HUES6 (cell line): ENCODE measurements at regions not wholly inside any gene's neighbourhood (a gene's known extent, or its start where the extent isn't known, plus 50 kb on each side); places are given as distances from the start of the nearest gene placed in this dataset.
"Not testable (repeated sequence)": the region's sequence is repeated elsewhere in the genome, so short reads cannot be mapped to it uniquely, and the experiment has no call there.

Experiments used
- H3K27ac ChIP-seq: 2 replicates; pipeline ENCODE4 v1.7.0; 2013; ENCODE audit warnings: low read depth, mild to moderate bottlenecking, low read length, inconsistent platforms
- H3K27me3 ChIP-seq: 2 replicates; pipeline ENCODE4 v1.6.1; 2013; ENCODE audit warnings: low read length; ENCODE audit not compliant: control insufficient read depth, insufficient read depth
- H3K36me3 ChIP-seq: 2 replicates; pipeline ENCODE4 v1.6.1; 2013; ENCODE audit warnings: low read length; ENCODE audit not compliant: control insufficient read depth, insufficient read depth
- H3K4me1 ChIP-seq: 2 replicates; pipeline ENCODE4 v1.6.1; 2013; ENCODE audit warnings: low read length; ENCODE audit not compliant: control insufficient read depth, insufficient read depth
- H3K4me3 ChIP-seq: 2 replicates; pipeline ENCODE4 v1.5.1; 2013; ENCODE audit warnings: low read depth, low read length
- H3K9ac ChIP-seq: one replicate; pipeline ENCODE4 v1.6.1; 2013; ENCODE audit warnings: mild to moderate bottlenecking, low read length
- H3K9me3 ChIP-seq: 2 replicates; pipeline ENCODE4 v1.6.1; 2013; ENCODE audit warnings: low read depth, low read length; ENCODE audit not compliant: control insufficient read depth, insufficient read depth

DNA sequence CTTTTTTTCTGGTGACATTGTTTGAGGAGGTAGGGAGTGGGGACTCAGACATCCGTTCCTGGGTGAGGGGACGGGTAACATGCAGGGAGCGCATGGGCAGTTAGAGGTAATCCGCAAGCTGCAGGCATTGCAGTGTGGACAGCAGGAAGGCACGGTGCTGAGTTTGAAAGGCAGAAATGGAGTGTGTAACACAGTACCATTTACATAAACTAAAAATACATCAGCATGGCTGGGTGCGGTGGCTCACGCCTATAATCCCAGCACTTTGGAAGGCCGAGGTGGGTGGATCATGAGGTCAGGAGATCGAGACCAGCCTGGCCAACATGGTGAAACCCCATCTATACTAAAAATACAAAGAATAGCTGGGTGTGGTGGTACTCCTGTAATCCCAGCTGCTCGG, 109.3 kb upstream of the EXOC2 start:
- not testable (repeated sequence) for H3K36me3 ChIP-seq, H3K4me1 ChIP-seq, H3K9me3 ChIP-seq, H3K4me3 ChIP-seq, H3K27me3 ChIP-seq, H3K9ac ChIP-seq, H3K27ac ChIP-seq

DNA sequence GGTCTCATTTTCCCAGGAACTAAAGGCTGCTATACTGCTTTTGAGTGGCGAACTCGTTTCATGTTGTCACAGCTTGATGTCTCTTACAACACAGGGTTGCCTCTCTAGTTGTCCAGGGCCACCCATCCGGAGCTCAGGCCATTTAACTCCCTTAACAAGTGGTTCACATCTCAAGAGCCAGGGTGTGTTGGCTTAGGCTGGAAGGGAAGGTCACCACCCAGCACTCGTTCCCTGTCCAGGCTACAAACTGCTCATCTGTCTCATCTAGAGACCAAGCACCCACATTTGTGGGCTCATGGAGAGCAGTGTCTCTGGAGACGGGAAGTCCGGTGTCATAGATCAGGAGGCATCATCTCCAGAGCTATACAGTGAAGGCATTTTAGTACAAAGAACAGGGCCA, 106.8 kb upstream of the EXOC2 start:
- no peak overlapping the region for H3K4me3 ChIP-seq
- H3K9me3 ChIP-seq, result no peaks in the 10 kb centered on the region
- H3K27me3 ChIP-seq, result no peaks in the 10 kb centered on the region
- H3K27ac ChIP-seq, result no peak overlapping the region
- 0 out of 2 replicates have a peak, but pooled peaks cover 4% of the 10 kb centered on the region for H3K4me1 ChIP-seq
- no peak overlapping the region for H3K9ac ChIP-seq
- no peaks in the 10 kb centered on the region for H3K36me3 ChIP-seq

DNA sequence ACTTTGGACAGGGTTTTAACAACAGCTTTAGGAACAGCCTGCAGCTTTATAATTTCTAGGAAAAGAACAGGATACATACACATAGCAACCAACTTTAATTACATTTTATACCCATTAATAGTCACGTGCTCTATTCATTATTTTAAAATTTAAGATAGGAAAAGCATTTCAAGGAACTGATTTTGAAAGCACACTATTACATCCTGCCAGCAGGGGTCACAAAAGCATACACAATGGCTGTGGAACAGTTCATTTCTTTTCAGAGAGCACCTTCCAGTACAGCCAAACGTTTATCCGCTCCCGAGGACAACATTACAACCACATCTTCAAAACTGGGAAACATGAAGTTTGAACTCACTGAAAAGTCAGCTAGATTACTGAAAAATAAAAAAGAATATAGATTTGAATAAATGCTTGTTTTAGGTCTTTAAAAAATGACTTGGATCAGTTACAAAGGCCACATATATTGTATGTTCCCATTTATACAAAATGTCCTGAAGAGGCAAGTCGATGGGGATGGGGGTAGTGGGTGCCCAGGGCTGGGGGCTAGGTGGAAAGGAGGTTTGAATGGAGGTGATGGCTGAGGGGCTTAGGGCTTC, 104.6 kb upstream of the EXOC2 start:
- Histone ChIP-seq H3K9ac (no peak overlapping the region), H3K36me3 (no peaks in the 10 kb centered on the region), H3K27ac (no peak overlapping the region), H3K27me3 (no peaks in the 10 kb centered on the region), H3K9me3 (no peaks in the 10 kb centered on the region), H3K4me3 (no peak overlapping the region), H3K4me1 (0 out of 2 replicates have a peak, but pooled peaks cover 4% of the 10 kb centered on the region)

DNA sequence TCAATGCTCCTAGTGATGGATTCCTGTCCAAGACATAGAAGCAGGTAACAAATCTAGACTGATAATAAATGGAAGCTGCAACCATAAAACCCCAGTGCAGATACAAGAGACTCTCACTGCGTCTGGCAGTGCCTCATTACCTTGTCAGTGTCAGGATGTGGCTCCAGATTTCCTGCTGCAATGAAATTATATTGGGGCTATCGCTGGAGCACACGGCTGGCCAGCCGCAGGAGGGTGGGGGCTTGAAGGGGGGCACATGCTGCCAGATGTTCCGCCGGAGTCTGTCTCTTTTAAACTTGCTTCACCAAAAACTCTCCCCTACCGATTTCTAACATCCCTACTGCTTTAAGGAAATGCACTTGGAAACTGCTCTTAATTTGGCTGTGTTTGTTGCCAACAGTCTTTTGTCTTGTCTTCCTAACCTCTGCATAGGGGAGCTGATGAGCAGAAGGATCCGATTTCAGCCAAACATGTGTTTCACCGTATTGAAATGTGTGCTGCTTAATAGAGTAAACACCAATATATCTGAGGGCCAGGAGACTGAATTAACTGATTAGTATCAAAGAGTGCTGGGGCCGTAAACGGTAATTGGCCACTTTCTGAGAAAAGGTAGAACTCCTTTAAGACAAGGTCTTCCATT, 102.2 kb upstream of the EXOC2 start:
- H3K4me1 ChIP-seq, result 0 out of 2 replicates have a peak, but pooled peaks cover 4% of the 10 kb centered on the region
- H3K36me3 ChIP-seq, result no peaks in the 10 kb centered on the region
- H3K4me3 ChIP-seq, result no peak overlapping the region
- H3K27ac ChIP-seq, result no peak overlapping the region
- H3K27me3 ChIP-seq, result no peaks in the 10 kb centered on the region
- no peaks in the 10 kb centered on the region for H3K9me3 ChIP-seq
- no peak overlapping the region for H3K9ac ChIP-seq

DNA sequence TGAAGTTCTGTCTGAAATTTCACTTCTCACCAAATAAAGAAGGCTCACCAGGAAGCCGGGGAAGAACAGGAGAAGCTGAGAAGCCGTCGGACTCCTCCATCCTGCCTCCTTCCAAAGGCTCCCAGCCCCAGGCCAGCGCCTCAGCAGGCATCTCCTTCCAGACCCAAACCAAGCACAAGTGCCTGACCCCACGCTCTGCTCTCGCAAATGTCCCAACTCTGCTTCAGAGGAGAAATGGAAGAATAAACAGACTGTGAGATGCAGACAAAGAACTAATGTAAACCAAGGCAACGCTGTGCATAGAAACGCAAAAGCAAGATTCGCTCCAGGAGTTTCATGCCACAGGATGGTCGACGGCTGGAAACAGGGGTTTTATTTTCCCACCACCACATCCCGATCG, 100.3 kb upstream of the EXOC2 start:
- no peak overlapping the region for H3K4me3 ChIP-seq
- no peaks in the 10 kb centered on the region for H3K36me3 ChIP-seq
- no peaks in the 10 kb centered on the region for H3K4me1 ChIP-seq
- no peaks in the 10 kb centered on the region for H3K27me3 ChIP-seq
- H3K9me3 ChIP-seq, result no peaks in the 10 kb centered on the region
- no peak overlapping the region for H3K27ac ChIP-seq
- H3K9ac ChIP-seq, result no peak overlapping the region

DNA sequence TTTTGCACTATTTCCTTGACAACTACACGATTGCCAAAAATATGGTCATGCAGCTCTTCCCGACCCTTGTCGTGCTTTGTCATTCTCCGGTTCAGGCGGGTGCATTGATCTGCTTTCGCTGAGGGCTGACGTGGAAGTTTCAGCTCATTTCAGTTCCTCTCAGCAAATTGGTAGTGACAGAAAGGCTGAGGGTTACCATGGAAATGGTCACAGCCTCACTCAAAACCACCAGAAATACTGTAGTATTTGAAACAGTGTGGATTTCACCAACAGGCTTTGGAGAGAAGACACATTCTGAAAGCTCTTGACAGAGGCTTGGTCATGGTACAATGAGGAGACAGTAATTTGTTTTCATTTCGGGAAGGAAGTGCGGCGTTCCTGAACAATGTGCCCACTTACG, 99.7 kb upstream of the EXOC2 start:
- H3K4me1 ChIP-seq, result no peaks in the 10 kb centered on the region
- no peak overlapping the region for H3K9ac ChIP-seq
- H3K9me3 ChIP-seq, result no peaks in the 10 kb centered on the region
- no peak overlapping the region for H3K4me3 ChIP-seq
- H3K36me3 ChIP-seq, result no peaks in the 10 kb centered on the region
- no peaks in the 10 kb centered on the region for H3K27me3 ChIP-seq
- no peak overlapping the region for H3K27ac ChIP-seq

DNA sequence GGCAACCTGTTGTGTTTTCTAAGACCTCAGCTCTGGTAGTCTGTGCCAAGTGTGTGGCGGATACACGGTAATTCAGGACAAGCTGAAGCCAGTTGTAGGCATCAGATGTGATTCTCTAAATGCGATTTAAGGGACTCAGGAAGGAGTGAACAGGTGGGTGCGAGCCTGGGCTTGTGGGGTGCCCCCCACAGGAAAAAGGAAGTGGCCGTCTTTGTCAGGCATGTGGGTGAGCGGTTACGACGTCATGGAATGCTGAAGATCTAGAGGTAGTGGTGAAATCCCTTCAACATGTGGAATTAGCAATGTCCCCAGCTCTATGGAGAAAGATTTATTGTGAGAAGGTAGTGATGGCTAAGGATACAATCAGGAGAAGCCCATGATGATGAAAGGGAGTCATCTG, 95.1 kb upstream of the EXOC2 start:
- Histone ChIP-seq H3K36me3 (no peaks in the 10 kb centered on the region), H3K4me3 (no peak overlapping the region), H3K27me3 (no peaks in the 10 kb centered on the region), H3K4me1 (no peaks in the 10 kb centered on the region), H3K9ac (no peak overlapping the region), H3K27ac (no peak overlapping the region), H3K9me3 (no peaks in the 10 kb centered on the region)

DNA sequence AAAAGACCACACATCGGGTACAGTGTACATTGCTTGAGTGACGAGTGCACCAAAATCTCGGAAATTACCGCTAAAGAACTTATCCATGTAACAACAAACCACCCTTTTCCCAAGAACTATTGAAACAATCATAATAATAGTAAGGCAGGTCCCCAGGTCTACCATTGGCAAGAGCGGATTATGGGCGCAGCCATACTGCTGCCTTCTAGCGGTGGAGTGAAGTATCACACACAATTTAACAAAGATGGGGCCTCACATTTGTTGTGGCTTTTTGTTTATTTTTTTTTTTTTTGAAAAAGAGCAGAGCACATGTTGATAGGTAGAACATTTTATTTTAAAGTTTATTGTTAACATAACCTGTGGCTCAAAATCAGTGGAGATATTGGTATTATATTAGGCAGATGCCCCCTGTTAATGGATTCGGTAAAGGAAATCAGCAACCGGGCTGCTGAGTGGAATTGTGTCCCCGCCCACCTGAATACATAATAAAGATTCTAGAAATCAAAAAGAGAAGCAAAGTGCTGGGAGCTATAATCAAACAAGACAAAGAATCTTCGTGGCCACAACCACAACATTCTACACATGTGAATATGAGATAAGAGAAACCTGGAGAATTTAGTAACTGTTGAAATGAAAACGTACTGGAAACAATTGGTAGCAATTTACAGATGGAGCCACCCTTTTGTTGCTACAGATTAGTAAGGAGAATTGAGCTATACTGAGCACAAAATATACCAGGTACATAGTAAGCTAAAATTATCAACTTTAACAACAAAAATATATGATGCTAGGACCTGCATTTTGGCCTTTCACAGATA, 94.2 kb upstream of the EXOC2 start:
- Histone ChIP-seq H3K4me1 (no peaks in the 10 kb centered on the region), H3K27ac (no peak overlapping the region), H3K4me3 (no peak overlapping the region), H3K9ac (no peak overlapping the region), H3K36me3 (no peaks in the 10 kb centered on the region), H3K27me3 (no peaks in the 10 kb centered on the region), H3K9me3 (no peaks in the 10 kb centered on the region)

DNA sequence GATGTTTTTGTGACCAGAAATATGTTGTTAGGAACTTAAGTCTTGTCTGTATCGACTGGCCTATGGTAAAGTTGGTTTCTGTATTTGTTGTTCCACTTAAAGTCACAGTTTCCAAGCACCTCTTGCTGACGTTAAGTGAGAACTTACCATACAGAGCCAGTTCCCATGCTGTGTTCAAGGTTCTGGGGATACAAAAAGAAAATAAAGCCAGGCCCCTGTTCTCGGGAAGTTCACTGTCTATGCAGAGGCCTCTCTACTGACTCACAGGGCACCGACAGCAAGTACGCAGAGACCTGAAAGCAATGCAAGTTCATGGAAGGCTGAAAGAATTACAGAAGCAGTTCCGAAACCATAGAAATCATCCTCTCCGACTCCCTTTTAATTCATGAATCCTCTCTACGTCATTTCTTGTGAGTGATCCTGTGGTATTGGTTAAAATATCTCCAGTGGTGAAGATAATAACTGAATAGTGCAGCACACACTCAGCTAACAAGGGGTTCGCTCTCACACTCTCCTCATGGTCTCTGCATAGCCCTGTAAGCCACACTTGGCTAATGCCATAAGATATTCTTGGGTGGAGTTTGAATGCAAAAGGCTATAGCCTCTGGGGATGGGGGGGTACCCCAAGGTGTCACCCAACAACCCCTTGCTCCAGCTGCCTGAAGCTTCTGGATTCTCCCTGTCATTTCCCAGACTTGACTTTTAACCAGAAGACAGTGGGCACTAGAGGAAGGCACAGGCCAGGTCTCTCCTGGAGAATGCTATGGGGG, 91.2 kb upstream of the EXOC2 start:
- H3K4me3 ChIP-seq, result no peak overlapping the region
- H3K4me1 ChIP-seq, result peaks cover 8% of the 10 kb centered on the region
- no peak overlapping the region for H3K9ac ChIP-seq
- no peak overlapping the region for H3K27ac ChIP-seq
- no peaks in the 10 kb centered on the region for H3K36me3 ChIP-seq
- H3K27me3 ChIP-seq, result no peaks in the 10 kb centered on the region
- H3K9me3 ChIP-seq, result no peaks in the 10 kb centered on the region

DNA sequence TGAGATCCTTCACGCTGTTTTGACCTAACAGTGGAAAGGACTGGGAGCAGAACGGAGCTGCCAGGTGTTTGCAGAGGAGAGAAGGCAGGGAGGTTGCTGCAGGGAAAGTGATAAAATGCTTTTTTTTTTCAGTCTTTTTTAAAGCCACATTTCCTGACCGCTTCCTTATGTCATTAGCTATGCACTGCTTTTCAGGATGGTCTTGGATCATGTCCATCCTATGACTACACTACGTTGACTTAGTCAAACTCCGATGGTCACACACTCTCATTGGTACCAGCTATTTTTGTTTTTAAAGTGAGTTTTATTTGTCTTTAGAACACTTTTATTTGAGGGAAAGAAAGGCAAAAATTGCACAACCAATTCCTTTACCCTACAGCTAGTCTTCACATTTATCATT, 89.2 kb upstream of the EXOC2 start:
- Histone ChIP-seq H3K27me3 (no peaks in the 10 kb centered on the region), H3K36me3 (no peaks in the 10 kb centered on the region), H3K4me3 (no peak overlapping the region), H3K9me3 (no peaks in the 10 kb centered on the region), H3K9ac (no peak overlapping the region), H3K4me1 (peaks cover 8% of the 10 kb centered on the region), H3K27ac (no peak overlapping the region)
